SK-N-MC (cell line): ENCODE measurements at regions not wholly inside any gene's neighbourhood (a gene's known extent, or its start where the extent isn't known, plus 50 kb on each side); places are given as distances from the start of the nearest gene placed in this dataset.

Experiments used
- DNase-seq: peaks from one replicate; pipeline ENCODE4 v3.0.0-alpha.2; 2011; ENCODE audit warnings: low read depth, low spot score
- H3K27ac ChIP-seq: fragments of 200-600 bp; sonication (generic); 2 replicates; pipeline ENCODE4 v1.5.1; 2016; ENCODE audit warnings: mixed run types
- H3K36me3 ChIP-seq: fragments of 200-600 bp; sonication (generic); 2 replicates; pipeline ENCODE4 v1.6.1; 2017; ENCODE audit warnings: antibody characterized with exemption, low read length, mixed read lengths; ENCODE audit not compliant: insufficient read depth
- H3K4me3 ChIP-seq: fragments of 200-600 bp; sonication (generic); 2 replicates; pipeline ENCODE4 v1.5.1; 2016
- H3K9ac ChIP-seq: fragments of 200-600 bp; sonication (generic); 2 replicates; pipeline ENCODE4 v1.8.0; 2017; ENCODE audit warnings: mixed run types, mixed read lengths; ENCODE audit not compliant: insufficient read length
- H3K9me3 ChIP-seq: fragments of 200-600 bp; sonication (generic); 2 replicates; pipeline ENCODE4 v1.6.1; 2017; ENCODE audit warnings: low read depth, mild to moderate bottlenecking, antibody characterized with exemption, low read length, moderate library complexity, mixed read lengths
- EZH2 ChIP-seq: fragments of 200-600 bp; sonication (generic); IDR thresholded peaks from one replicate; pipeline ENCODE4 v1.6.1; 2017; ENCODE audit warnings: antibody characterized with exemption
- FOXP2 ChIP-seq: optimal IDR thresholded peaks from 2 replicates; pipeline ENCODE3; 2011; ENCODE audit warnings: mild to moderate bottlenecking, moderate library complexity; ENCODE audit not compliant: insufficient read depth; ENCODE audit errors: extremely low read length, control extremely low read depth
- POLR2AphosphoS5 ChIP-seq: IDR thresholded peaks from 2 replicates; pipeline ENCODE4 v1.6.1; 2012; ENCODE audit warnings: mild to moderate bottlenecking, low read depth, low read length, borderline replicate concordance

DNA sequence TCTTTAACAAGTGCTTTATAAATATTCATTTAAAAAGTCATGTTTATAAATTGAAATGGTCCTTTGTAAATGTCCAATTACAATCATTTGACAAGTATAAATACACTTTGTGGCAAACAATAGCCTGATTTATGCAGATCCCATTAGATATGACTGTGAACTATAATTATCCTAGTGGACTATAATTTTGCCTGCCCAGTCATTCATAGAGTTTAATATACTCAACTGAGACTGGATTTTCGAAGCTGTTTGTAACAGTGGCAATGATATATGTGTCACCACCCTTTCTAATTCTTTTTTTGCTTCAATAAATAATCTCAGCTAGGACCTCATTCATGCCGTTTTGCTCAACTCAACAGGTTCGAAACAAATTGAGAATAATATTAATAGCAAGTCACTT lies 732.0 kb downstream of the PCDH18 start:
- no peaks in the 10 kb centered on the region for H3K36me3 ChIP-seq
- H3K9ac ChIP-seq = no peak overlapping the region
- no peak for DNase-seq
- no peak overlapping the region for H3K4me3 ChIP-seq
- no peak overlapping the region for H3K27ac ChIP-seq
- no peaks in the 10 kb centered on the region for H3K9me3 ChIP-seq
- TF ChIP-seq POLR2AphosphoS5 (no peak), FOXP2 (no peak), EZH2 (no peak)

DNA sequence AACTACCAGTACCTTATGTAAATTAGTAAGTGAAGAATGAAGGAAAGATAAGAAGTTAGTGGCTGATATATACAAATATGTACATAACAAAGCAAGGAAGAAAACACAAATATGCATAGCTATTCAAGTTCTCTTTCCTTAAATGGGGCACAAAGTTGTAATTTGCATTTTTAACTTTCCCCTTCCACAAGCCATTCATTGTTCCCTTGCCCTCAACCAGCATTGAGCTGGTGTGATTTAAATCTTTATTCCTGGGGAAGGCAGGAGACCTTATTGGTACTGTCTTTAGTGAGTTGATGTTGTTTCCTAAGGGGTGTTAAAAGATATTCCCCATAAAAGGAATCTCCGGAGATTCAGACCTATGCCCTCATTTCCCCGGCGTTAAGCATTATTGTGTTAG lies 735.3 kb downstream of the PCDH18 start:
- Histone ChIP-seq H3K4me3 (no peak overlapping the region), H3K9ac (no peak overlapping the region), H3K36me3 (no peaks in the 10 kb centered on the region), H3K9me3 (no peaks in the 10 kb centered on the region), H3K27ac (no peak overlapping the region)
- TF ChIP-seq FOXP2 (no peak), POLR2AphosphoS5 (no peak)
- no peak for DNase-seq

DNA sequence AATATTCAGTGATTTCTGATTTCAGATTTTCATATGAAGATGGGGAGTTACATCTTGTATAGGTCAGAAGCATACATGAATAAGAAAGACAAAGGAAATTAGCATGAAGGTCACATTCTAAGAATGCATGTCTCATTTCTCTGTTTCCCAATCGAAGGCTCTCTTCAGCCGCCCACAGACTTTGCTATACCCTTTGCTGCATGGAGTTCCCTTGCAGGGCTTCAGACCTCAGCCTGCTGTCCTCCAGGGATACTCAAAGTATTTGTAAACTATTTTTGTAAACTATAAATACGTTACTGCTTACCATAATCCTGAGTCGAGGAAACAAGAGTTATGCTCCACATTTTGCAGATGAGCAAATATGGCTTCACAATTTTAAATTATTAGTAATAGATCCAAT lies 738.4 kb downstream of the PCDH18 start:
- no peak overlapping the region for H3K27ac ChIP-seq
- H3K9me3 ChIP-seq = no peaks in the 10 kb centered on the region
- H3K9ac ChIP-seq = no peak overlapping the region
- no peak overlapping the region for H3K4me3 ChIP-seq
- no peak for TF ChIP-seq FOXP2
- no peak for TF ChIP-seq POLR2AphosphoS5
- TF ChIP-seq EZH2 = no peak
- no peak for DNase-seq
- H3K36me3 ChIP-seq = no peaks in the 10 kb centered on the region

DNA sequence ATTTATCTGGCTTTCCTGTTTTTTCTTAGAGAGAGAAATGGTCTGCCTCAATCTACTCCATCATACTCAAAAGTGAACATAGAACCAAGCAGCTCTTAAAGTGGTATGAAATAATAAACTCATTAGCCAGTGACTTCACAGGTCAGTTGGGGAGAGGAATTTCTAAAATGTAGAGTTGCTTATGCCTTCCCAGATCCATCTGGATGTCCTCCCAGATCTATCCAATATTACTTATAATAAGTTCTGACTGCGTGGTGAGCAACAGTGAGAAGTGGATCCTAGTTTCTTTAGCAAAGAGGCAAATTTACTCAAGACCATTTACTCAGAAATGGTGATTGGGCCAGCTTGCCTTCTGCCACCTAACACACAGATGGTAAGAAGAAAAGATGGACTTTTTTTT lies 748.0 kb downstream of the PCDH18 start:
- no peak overlapping the region for H3K9ac ChIP-seq
- H3K9me3 ChIP-seq = no peaks in the 10 kb centered on the region
- H3K4me3 ChIP-seq = no peak overlapping the region
- H3K36me3 ChIP-seq = no peaks in the 10 kb centered on the region
- TF ChIP-seq POLR2AphosphoS5 (no peak), EZH2 (no peak), FOXP2 (no peak)
- DNase-seq = no peak
- no peak overlapping the region for H3K27ac ChIP-seq

DNA sequence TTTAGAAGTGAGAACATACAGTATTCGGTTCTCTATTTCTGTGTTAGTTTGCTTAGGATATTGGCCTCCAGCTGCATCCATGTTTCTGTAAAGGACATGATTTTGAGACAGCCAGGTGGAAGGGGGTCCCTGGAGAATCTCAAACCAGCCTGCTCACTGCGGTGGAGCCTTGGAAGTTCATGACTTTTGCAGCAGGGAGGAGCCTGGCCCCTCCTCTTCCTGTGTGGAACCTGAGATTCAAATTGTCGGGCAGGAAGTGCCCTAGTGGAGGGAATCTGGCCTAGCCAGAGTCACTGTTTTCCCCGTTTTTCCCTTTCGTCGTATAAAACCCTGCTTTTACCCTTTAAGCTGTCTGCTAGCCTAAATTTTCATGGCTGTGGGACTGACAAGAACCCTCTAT lies 762.6 kb downstream of the PCDH18 start:
- no peak for DNase-seq
- no peak overlapping the region for H3K9ac ChIP-seq
- TF ChIP-seq POLR2AphosphoS5 = no peak
- TF ChIP-seq FOXP2 = no peak
- TF ChIP-seq EZH2 = no peak
- H3K36me3 ChIP-seq = no peaks in the 10 kb centered on the region
- H3K9me3 ChIP-seq = no peaks in the 10 kb centered on the region
- no peak overlapping the region for H3K27ac ChIP-seq
- no peak overlapping the region for H3K4me3 ChIP-seq

DNA sequence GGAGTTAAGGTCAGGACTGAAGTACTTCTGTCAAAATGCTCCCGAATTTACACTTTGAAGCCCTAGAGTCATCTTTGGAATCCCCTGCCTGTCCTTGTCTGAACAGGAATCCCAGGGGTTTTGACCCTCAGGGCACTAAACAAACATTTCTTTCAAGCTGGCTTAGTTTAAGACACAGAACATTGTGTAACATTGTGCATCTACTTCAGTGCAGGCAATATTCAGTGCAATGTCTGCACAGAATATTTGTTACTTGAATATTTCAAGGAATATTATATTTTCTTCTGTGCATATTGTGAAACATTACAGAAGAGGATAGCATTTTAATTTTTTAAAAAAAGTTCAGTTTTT lies 763.4 kb downstream of the PCDH18 start:
- TF ChIP-seq FOXP2 (no peak), POLR2AphosphoS5 (no peak), EZH2 (no peak)

GRCh38 chr4:136768213-136768924 lies 763.9 kb downstream of the PCDH18 start:
- Histone ChIP-seq H3K9ac (no peak overlapping the region), H3K9me3 (no peaks in the 10 kb centered on the region), H3K4me3 (no peak overlapping the region), H3K27ac (no peak overlapping the region), H3K36me3 (no peaks in the 10 kb centered on the region)
- no peak for DNase-seq
- TF ChIP-seq POLR2AphosphoS5 = no peak
- no peak for TF ChIP-seq EZH2
- no peak for TF ChIP-seq FOXP2

More for the DNA sequence above, 763.4 kb downstream of the PCDH18 start:
- no peak overlapping the region for H3K9ac ChIP-seq
- no peaks in the 10 kb centered on the region for H3K36me3 ChIP-seq
- H3K27ac ChIP-seq = no peak overlapping the region
- no peaks in the 10 kb centered on the region for H3K9me3 ChIP-seq
- H3K4me3 ChIP-seq = no peak overlapping the region
- DNase-seq = no peak

DNA sequence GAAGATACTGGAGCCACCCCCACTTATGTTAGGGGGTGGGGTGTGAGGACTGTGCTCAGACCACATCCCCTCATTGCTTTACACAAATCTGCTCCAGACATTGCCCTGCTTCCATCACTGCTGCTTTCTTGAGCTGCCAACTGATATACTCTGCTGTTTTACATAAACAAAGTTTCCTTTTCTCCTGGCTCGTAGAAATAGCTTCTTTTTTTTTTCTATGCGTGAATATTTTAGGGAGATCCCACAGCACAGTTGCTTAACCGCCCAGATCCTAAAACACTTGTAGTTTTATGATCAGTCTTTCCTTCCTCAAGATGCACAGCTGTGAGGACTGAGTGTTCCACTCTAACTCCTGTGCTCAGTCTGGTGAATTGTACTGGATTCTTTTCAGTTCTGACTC lies 768.4 kb downstream of the PCDH18 start:
- no peak overlapping the region for H3K9ac ChIP-seq
- DNase-seq = no peak
- H3K36me3 ChIP-seq = no peaks in the 10 kb centered on the region
- no peaks in the 10 kb centered on the region for H3K9me3 ChIP-seq
- H3K4me3 ChIP-seq = no peak overlapping the region
- TF ChIP-seq FOXP2 (no peak), POLR2AphosphoS5 (no peak), EZH2 (no peak)
- H3K27ac ChIP-seq = no peak overlapping the region

GRCh38 chr4:136755531-136755916 lies 776.8 kb downstream of the PCDH18 start:
- DNase-seq = no peak
- no peaks in the 10 kb centered on the region for H3K36me3 ChIP-seq
- H3K9ac ChIP-seq = no peak overlapping the region
- no peak overlapping the region for H3K27ac ChIP-seq
- no peak for TF ChIP-seq FOXP2
- no peak overlapping the region for H3K4me3 ChIP-seq
- H3K9me3 ChIP-seq = no peaks in the 10 kb centered on the region

GRCh38 chr4:136754810-136755530 lies 777.3 kb downstream of the PCDH18 start:
- H3K4me3 ChIP-seq = no peak overlapping the region
- no peak for DNase-seq
- no peaks in the 10 kb centered on the region; the same call in 1 of the 2 replicates for H3K9me3 ChIP-seq
- no peak overlapping the region for H3K9ac ChIP-seq
- no peaks in the 10 kb centered on the region for H3K36me3 ChIP-seq
- TF ChIP-seq POLR2AphosphoS5 = no peak
- no peak for TF ChIP-seq FOXP2
- TF ChIP-seq EZH2 = no peak
- H3K27ac ChIP-seq = no peak overlapping the region
